K562 (cell line): ENCODE measurements at regions not wholly inside any gene's neighbourhood (a gene's known extent, or its start where the extent isn't known, plus 50 kb on each side); places are given as distances from the start of the nearest gene placed in this dataset.

Experiments used
- ATAC-seq: fragments of 200-7000 bp; cut with Tn5 transposase; 3 replicates; pipeline ENCODE4 v1.9.1; 2020; ENCODE audit warnings: moderate library complexity
- BruUV-seq: library from RNA; stranded (reverse); fragments of 400-500 nt; replicated peaks from 2 replicates; lab custom pipeline; 2021; lab: Mats Ljungman, UMichigan
- CTCF ChIA-PET: fragments of 300-600 bp; formaldehyde crosslinking; extraction: SDS; loops from one replicate; lab custom pipeline; 2021; ENCODE audit warnings: low intra/inter-chr PET ratio; lab: Yijun Ruan, JAX
- POLR2A ChIA-PET: fragments of 300-600, 350-650 bp; sonication (Branson Sonifier 250); formaldehyde crosslinking; extraction: SDS; loops from one replicate; lab custom pipeline; 2021; ENCODE audit warnings: antibody characterized with exemption, inconsistent platforms; lab: Yijun Ruan, JAX
- DNase-seq, 4 experiments: peaks; one replicate each; pipeline versions ENCODE4 v3.0.0 to v3.0.0-alpha.2; 2011 to 2018; ENCODE audit warnings: low spot score in 3 of 4, mixed read lengths in 3 of 4; ENCODE audit errors: extremely low read depth in 1 of 4
- FAIRE-seq: peaks from 2 replicates; lab custom pipeline; 2011; peaks lifted over from hg19 to GRCh38; lab: Jason Lieb, UNC
- H2AFZ ChIP-seq: 2 replicates; pipeline ENCODE4 v1.6.0; 2011; ENCODE audit warnings: low read depth, low read length, control low read depth, inconsistent platforms
- H3K27ac ChIP-seq: fragments of 200-600 bp; 3 replicates; pipeline ENCODE4 v1.8.0; 2011; ENCODE audit warnings: low read depth, mild to moderate bottlenecking, control low read depth, inconsistent platforms, low read length, moderate library complexity, mixed read lengths; ENCODE audit errors: extremely low read depth
- H3K27me3 ChIP-seq, 2 experiments: fragments of 300-600 bp in 1 of 2; 2 replicates in 1 of 2; 3 replicates in 1 of 2; pipeline versions ENCODE4 v1.6.0 to v1.8.0; 2011; ENCODE audit warnings: inconsistent platforms in 2 of 2, low read length in 2 of 2, mild to moderate bottlenecking in 1 of 2, mixed read lengths in 1 of 2, moderate library complexity in 1 of 2; ENCODE audit not compliant: control insufficient read depth in 2 of 2, insufficient read depth in 2 of 2
- H3K36me3 ChIP-seq: fragments of 300-600 bp; 3 replicates; pipeline ENCODE4 v1.8.0; 2011; ENCODE audit warnings: mild to moderate bottlenecking, low read length, inconsistent platforms; ENCODE audit not compliant: control insufficient read depth, insufficient read depth
- H3K4me1 ChIP-seq, 2 experiments: fragments of 200-600 bp in 1 of 2; replicated peaks in 1 of 2; 2 replicates in 1 of 2; 3 replicates in 1 of 2; pipeline versions ENCODE4 v1.5.1 to v1.8.0; 2011; ENCODE audit warnings: inconsistent platforms in 2 of 2, low read length in 2 of 2, mild to moderate bottlenecking in 1 of 2, mixed read lengths in 1 of 2, moderate library complexity in 1 of 2; ENCODE audit not compliant: control insufficient read depth in 2 of 2, insufficient read depth in 2 of 2
- H3K4me2 ChIP-seq: 2 replicates; pipeline ENCODE4 v1.6.1; 2011; ENCODE audit warnings: low read length, control low read depth, inconsistent platforms, mixed read lengths; ENCODE audit not compliant: insufficient read depth
- H3K4me3 ChIP-seq: fragments of 200-600 bp; sonication (generic), shearing (Covaris generic); 2 replicates; pipeline ENCODE4 v1.5.1; 2016; ENCODE audit warnings: control low read depth, inconsistent platforms
- H3K79me2 ChIP-seq: fragments of 200-600 bp; 3 replicates; pipeline ENCODE4 v1.8.0; 2011; ENCODE audit warnings: low read length, inconsistent platforms; ENCODE audit not compliant: control insufficient read depth, insufficient read depth
- H3K9ac ChIP-seq, 2 experiments: 2 replicates each; pipeline versions ENCODE4 v1.6.0 to v1.6.1; 2011; ENCODE audit warnings: low read depth in 2 of 2, low read length in 2 of 2, control low read depth in 1 of 2, inconsistent platforms in 1 of 2, mild to moderate bottlenecking in 1 of 2, mixed read lengths in 1 of 2; ENCODE audit not compliant: insufficient read depth in 1 of 2
- H3K9me1 ChIP-seq: one replicate; pipeline ENCODE4 v1.6.0; 2011; ENCODE audit warnings: inconsistent platforms, mild to moderate bottlenecking, low read length, moderate library complexity; ENCODE audit not compliant: control insufficient read depth, insufficient read depth
- H3K9me3 ChIP-seq: replicated peaks from 2 replicates; pipeline ENCODE4 v1.5.1; 2011; ENCODE audit warnings: low read depth, low read length, inconsistent platforms; ENCODE audit not compliant: control insufficient read depth, insufficient read depth
- H4K20me1 ChIP-seq: replicated peaks from 2 replicates; pipeline ENCODE4 v1.6.1; 2011; ENCODE audit warnings: low read length, inconsistent platforms, mixed read lengths; ENCODE audit not compliant: control insufficient read depth, insufficient read depth
- CCAR2 ChIP-seq: fragments of 200-400 bp; formaldehyde crosslinking; IDR thresholded peaks from 2 replicates; pipeline ENCODE4 v1.6.1; 2017; ENCODE audit warnings: mild to moderate bottlenecking, low read depth, low read length
- FOS ChIP-seq: IDR thresholded peaks from 3 replicates; pipeline ENCODE4 v1.6.1; 2011; ENCODE audit not compliant: insufficient read length; ENCODE audit errors: extremely low read depth
- HES1 ChIP-seq: fragments of 450-650 bp; IDR thresholded peaks from 2 replicates; pipeline ENCODE4 v1.6.1; 2016; ENCODE audit warnings: low read depth, mild to moderate bottlenecking, moderate library complexity
- RBM15 ChIP-seq: fragments of 200-400 bp; formaldehyde crosslinking; IDR thresholded peaks from 2 replicates; pipeline ENCODE4 v1.6.1; 2018; ENCODE audit warnings: mild to moderate bottlenecking, low read length, moderate library complexity; ENCODE audit not compliant: insufficient read depth
- SREBF1 ChIP-seq: fragments of 150-350 bp; IDR thresholded peaks from 2 replicates; pipeline ENCODE4 v1.6.1; 2014; ENCODE audit warnings: antibody characterized with exemption, low read depth, low read length, borderline replicate concordance
- STAT5B ChIP-seq: fragments of 250-450 bp; sonication (Bioruptor Pico); IDR thresholded peaks from 2 replicates; pipeline ENCODE4 v1.8.0; 2021; ENCODE audit warnings: mild to moderate bottlenecking, inconsistent platforms
- XRCC4 ChIP-seq: IDR thresholded peaks from one replicate; pipeline ENCODE4 v1.6.1; 2011; ENCODE audit not compliant: insufficient read depth, insufficient read length; ENCODE audit errors: extremely low read depth
- ZBTB26 ChIP-seq: fragments of 450-650 bp; formaldehyde crosslinking; IDR thresholded peaks from 2 replicates; pipeline ENCODE4 v1.4.0; 2022; ENCODE audit warnings: missing genetic modification characterization
- ZNF253 ChIP-seq: fragments of 250-450 bp; sonication (Bioruptor Pico); conservative IDR thresholded peaks from 2 replicates; pipeline ENCODE4 v1.6.1; 2021; ENCODE audit warnings: mild to moderate bottlenecking
- WGBS: fragments of 100-300 bp; shearing (Covaris generic); methylation state at CpG from one replicate; pipeline ENCODE4 v1.1.6; 2016; ENCODE audit warnings: low coverage, mixed read lengths; ENCODE audit not compliant: insufficient coverage; ENCODE audit errors: missing lambda C conversion rate; 5-methylcytosine and 5-hydroxymethylcytosine counted together
- in situ Hi-C: fragments of 300-500 bp; cut with MboI; formaldehyde crosslinking; loops from 4 replicates; pipeline ENCODE4 v1.15.0; 2018; ENCODE audit warnings: inconsistent platforms, mixed read lengths
- intact Hi-C: fragments of 100-400 bp; cut with micrococcal nuclease; formaldehyde crosslinking; loops from 2 replicates; pipeline ENCODE4 v1.14.2; 2022
- TF ChIP-seq, protein P1 (sequence below): IDR thresholded peaks from 3 replicates; pipeline ENCODE4 v1.6.1; 2011; ENCODE audit warnings: borderline replicate concordance, mild to moderate bottlenecking; ENCODE audit not compliant: insufficient read length, insufficient read depth

DNA sequence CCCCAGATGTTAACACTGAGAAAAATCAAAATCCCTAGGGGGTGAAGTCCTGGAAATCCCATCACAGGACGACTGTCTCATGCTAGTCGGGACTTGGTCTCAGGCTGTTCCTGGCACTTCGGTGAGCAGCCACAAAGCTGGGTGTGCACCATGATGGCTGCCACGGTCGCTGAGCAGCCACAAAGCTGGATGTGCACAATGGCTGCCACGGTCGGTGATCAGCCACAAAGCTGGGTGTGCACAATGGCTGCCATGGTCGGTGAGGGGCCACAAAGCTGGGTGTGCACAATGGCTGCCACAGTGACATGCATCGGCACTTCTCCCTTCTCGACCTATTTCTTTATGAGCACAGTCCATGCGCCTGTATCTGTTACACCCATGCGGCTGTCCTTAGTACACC is 505.1 kb downstream of the TCERG1L start:
- no peak overlapping the region for H3K4me2 ChIP-seq
- no peak overlapping the region for H2AFZ ChIP-seq
- H3K36me3 ChIP-seq = no peaks in the 10 kb centered on the region
- 3% methylated on average over 10 of the region's 12 CpGs for WGBS
- ATAC-seq (no peak), DNase-seq (no peak), FAIRE-seq (no peak)
- H3K27me3 ChIP-seq = peaks cover 0 to 12% of the 10 kb centered on the region in 2 experiments; a peak in 1 of 5 replicates
- H4K20me1 ChIP-seq = no peaks in the 10 kb centered on the region
- no peaks in the 10 kb centered on the region for H3K9me1 ChIP-seq
- H3K9me3 ChIP-seq = no peaks in the 10 kb centered on the region
- no TSS peak for BruUV-seq
- in situ Hi-C loops = no loop called here
- no peak for TF ChIP-seq ZNF253 (CRISPR knock-in tag)
- no peak for TF ChIP-seq SREBF1
- TF ChIP-seq, protein P1, sequence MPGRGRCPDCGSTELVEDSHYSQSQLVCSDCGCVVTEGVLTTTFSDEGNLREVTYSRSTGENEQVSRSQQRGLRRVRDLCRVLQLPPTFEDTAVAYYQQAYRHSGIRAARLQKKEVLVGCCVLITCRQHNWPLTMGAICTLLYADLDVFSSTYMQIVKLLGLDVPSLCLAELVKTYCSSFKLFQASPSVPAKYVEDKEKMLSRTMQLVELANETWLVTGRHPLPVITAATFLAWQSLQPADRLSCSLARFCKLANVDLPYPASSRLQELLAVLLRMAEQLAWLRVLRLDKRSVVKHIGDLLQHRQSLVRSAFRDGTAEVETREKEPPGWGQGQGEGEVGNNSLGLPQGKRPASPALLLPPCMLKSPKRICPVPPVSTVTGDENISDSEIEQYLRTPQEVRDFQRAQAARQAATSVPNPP = no peak
- ChIA-PET POLR2A (no interaction called here), CTCF (no interaction called here)
- intact Hi-C loops = no loop called here
- no peaks in the 10 kb centered on the region for H3K79me2 ChIP-seq
- no peak overlapping the region for H3K27ac ChIP-seq
- H3K4me1 ChIP-seq = no peaks in the 10 kb centered on the region
- H3K4me3 ChIP-seq = no peak overlapping the region
- no peak overlapping the region for H3K9ac ChIP-seq

DNA sequence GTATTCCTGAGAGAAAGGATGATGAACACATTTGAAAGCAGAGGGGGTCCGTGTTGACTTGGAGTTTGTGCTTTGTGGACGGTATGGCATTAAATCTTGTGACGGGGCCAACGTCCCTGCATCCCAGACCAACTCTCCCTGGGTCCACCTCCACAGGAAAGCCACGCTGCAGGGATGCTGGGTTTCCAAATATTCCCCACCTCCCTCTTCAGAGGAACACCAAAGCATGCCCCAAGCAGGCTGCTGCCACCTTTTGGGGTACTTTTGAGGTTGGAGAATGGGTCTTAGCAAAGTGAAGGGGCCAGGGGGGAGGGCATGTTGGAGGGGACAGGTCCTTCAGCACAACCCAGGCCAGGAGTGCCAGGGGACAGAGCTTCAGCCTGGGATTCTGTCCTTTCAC is 504.4 kb downstream of the TCERG1L start:
- ChIA-PET CTCF (no interaction called here), POLR2A (no interaction called here)
- Histone ChIP-seq H3K4me2 (no peak overlapping the region), H3K9ac (no peak overlapping the region), H4K20me1 (no peaks in the 10 kb centered on the region), H3K4me1 (no peaks in the 10 kb centered on the region), H3K79me2 (no peaks in the 10 kb centered on the region), H3K4me3 (no peak overlapping the region), H3K27ac (no peak overlapping the region), H2AFZ (no peak overlapping the region), H3K27me3 (peaks cover 0 to 8% of the 10 kb centered on the region in 2 experiments; a peak in 1 of 5 replicates), H3K36me3 (no peaks in the 10 kb centered on the region), H3K9me1 (no peaks in the 10 kb centered on the region), H3K9me3 (no peaks in the 10 kb centered on the region)
- ATAC-seq (no peak), DNase-seq (no peak), FAIRE-seq (no peak)
- in situ Hi-C loops (no loop called here), intact Hi-C loops (no loop called here)
- TF ChIP-seq ZBTB26 (no peak), XRCC4 (no peak), FOS (no peak), HES1 (no peak), CCAR2 (no peak), STAT5B (CRISPR knock-in tag) (no peak), RBM15 (no peak)
- WGBS = 0% methylated on average over 5 of the region's 5 CpGs
- no TSS peak for BruUV-seq
